ENCODE measurements at regions not wholly inside any gene's neighbourhood (a gene's known extent, or its start where the extent isn't known, plus 50 kb on each side); places are given as distances from the start of the nearest gene placed in this dataset.
"Not testable (repeated sequence)": the region's sequence is repeated elsewhere in the genome, so short reads cannot be mapped to it uniquely, and the experiment has no call there.

GRCh38 chr14:38634913-38635312, 379.0 kb upstream of the CLEC14A start:
- TF ChIP-seq CTCF (conservative IDR thresholded peaks at IDR 0.05; ENCODE audit: low read depth, low read length); POLR2A (IDR thresholded peaks at IDR 0.05; ENCODE audit: low read depth, low read length); MAFK (IDR thresholded peaks at IDR 0.05; ENCODE audit: low read depth, low read length); SMC3 (IDR thresholded peaks at IDR 0.05; ENCODE audit: low read depth, low read length); CEBPB (IDR thresholded peaks at IDR 0.05; ENCODE audit: low read depth, low read length): not testable (repeated sequence)
